Effector CD4-positive, alpha-beta T cell (primary cell): ENCODE measurements at regions not wholly inside any gene's neighbourhood (a gene's known extent, or its start where the extent isn't known, plus 50 kb on each side); places are given as distances from the start of the nearest gene placed in this dataset.
"Not testable (repeated sequence)": the region's sequence is repeated elsewhere in the genome, so short reads cannot be mapped to it uniquely, and the experiment has no call there.

Experiments
- DNase-seq: peaks from one replicate; pipeline ENCODE4 v3.0.0-alpha.2; 2020

GRCh38 chr2:11877764-11878163 lies 131.3 kb downstream of the LPIN1 start:
- no peak for DNase-seq

- not testable (repeated sequence) for DNase-seq
Measured at GRCh38 chr2:11885253-11885652, 138.8 kb downstream of the LPIN1 start.

DNA sequence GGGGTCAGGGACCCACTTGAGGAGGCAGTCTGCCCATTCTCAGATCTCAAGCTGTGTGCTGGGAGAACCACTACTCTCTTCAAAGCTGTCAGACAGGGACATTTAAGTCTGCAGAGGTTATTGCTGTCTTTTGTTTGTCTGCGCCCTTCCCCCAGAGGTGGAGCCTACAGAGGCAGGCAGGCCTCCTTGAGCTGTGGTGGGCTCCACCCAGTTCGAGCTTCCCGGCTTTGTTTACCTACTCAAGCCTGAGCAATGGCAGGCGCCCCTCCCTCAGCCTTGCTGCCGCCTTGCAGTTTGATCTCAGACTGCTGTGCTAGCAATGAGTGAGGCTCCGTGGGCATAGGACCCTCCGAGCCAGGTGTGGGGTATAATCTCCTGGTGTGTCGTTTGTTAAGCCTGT lies 140.5 kb downstream of the LPIN1 start:
- not testable (repeated sequence) for DNase-seq

DNA sequence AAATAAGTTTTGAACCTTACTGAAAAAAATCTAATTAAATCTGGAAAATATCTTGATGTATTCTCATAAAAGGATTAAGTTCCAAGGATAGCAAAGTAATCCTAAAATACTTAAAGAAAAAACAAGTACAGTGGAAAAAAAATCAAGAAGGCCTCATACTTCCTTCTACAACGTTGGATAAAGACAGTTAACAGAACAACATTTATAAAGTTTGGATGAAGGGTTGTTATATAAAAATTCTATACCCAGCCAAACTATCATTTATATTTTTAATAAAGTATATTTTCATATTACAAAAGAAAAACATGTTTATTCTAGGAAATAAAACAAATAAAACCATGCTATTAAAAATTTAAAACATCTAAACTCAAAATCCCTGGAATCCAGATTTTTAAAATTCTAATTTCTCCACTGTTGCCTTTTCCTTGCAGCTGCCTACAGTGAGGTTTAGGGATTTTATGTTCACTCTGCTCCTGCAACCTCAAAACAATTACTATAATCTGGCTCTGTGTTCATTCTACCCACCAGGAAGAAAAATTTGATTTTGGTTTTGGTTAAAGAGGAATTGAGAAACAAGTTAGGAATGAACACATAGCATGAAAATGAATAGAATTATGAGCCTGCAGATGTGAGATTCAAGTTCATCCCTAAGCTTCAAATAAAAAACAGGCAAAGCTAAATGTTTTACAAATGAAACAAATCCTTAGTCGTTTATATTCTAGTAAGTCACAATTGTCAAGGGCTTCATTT lies 142.8 kb downstream of the LPIN1 start:
- no peak for DNase-seq

GRCh38 chr2:11889854-11890253 lies 143.4 kb downstream of the LPIN1 start:
- no peak for DNase-seq

DNA sequence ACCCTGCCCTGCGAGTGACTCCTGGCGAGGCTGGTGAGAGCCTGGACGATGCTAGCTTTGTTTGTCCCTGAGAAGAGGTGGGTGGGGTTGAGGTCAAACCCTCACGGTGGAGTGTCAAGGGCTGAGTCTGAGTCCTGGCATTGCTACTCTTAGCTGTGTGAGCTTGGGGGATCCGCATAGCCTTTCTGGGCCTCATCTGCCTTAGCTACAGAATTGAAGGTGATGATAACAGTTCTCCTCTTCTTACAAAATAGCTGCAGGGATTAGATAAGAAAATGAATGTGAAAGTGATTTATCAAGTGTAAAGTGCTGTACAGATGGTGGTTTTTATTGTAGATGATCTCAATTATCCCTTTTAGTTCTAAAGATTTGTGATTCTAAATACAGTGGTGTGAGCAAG lies 144.6 kb downstream of the LPIN1 start:
- DNase-seq: no peak

GRCh38 chr2:11891671-11892440 lies 145.4 kb downstream of the LPIN1 start:
- no peak for DNase-seq

DNA sequence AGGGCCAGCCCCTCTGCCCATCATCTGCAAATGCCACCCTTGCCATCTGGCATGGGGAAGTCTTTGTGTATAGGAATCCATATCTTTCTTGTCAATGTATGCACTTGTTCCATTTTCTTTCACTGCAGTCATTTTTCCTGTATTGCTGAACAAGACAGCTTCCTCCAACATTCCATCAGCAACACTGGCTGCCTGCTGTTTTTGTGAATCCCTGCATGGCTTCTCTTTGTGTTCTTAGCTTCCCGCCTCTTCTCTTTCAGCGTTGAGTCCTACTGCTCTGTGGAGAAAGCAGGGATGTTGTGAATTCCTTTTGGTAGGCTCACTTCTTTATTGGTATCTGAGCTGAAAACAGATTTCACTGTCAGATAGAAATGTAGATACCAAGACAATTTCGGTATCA lies 150.0 kb downstream of the LPIN1 start:
- no peak for DNase-seq

DNA sequence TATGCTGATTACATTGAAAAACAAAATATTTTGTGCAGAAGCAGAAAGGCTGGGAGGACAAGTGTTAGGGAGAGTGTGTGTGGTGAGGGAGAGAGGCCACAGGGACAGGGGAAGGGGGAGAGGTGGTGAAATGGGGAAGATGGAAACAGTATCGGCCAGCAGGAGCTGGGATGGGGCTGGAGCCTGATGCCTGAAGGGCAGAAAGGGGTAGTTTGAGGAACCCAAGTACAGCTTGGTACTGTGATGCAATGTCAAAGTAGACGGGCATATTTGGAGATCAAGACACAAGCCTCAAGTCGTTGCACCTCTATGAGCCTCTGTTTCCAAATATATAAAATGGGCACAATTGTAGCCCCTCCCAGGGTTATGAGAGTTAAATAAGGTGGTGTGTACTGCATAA lies 152.1 kb downstream of the LPIN1 start:
- no peak for DNase-seq

- DNase-seq: no peak
Measured at GRCh38 chr2:11899264-11899818, 152.9 kb downstream of the LPIN1 start.

GRCh38 chr2:11900891-11901290 lies 154.5 kb downstream of the LPIN1 start:
- DNase-seq: not testable (repeated sequence)

DNA sequence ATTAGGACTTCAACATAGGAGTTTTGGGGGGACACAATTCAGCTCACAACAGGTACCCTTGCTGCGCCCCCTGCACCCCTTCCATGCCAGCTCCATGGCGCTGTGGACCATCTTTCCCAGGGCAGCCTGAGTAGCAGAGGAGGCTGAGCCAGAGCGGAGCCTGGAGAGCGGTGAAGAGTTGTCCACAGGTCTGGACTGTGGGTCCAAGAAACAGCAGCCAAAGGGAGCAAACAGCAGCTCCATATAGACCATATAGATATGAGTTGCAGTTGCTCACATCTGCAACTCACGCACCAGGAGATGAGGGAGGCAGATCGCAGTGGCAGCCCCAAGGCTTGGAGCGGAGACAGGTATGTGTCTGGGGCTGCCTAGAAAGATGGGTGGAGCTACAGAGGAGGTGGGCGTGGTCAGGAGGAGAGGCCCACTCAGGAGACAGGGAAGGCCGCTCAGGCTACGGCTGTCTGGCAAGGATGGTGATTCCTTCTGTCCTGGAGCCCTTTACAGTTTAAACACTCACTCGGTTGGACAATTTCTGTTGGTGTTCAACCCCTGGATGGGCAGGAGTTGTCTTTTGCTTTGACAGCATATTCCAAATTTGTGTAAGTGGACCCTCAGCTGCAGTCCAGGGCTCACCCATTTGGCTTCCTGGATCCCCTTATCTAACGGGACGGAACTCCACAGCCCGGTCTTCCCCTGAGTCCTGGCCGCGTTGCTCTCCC lies 155.1 kb downstream of the LPIN1 start:
- DNase-seq: no peak

GRCh38 chr2:11903085-11903606 lies 156.7 kb downstream of the LPIN1 start:
- DNase-seq: no peak

DNA sequence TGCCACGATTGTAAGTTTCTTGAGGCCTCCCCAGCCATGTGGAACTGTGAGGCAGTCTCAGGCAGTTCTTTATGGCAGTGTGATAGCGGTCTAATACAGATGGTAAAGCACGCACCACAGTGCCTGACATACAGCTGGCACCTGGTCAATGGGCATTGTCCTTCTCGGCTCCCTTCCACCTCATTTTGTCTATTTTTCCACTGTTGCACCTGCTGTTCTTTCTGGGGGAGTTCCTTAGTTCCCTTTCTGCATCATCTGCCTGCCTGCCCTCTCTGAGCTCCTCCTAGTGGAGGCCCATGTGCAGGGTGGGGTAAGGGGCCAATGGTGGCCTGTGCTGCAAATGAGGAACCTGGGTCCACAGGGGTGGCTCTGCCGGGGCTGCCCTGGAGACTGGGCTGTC lies 157.6 kb downstream of the LPIN1 start:
- DNase-seq: no peak

GRCh38 chr2:11904941-11905340 lies 158.5 kb downstream of the LPIN1 start:
- DNase-seq: no peak

- DNase-seq: no peak
Measured at GRCh38 chr2:11907190-11907589, 160.8 kb downstream of the LPIN1 start.

- DNase-seq: no peak
Measured at GRCh38 chr2:11910971-11911370, 164.5 kb downstream of the LPIN1 start.

GRCh38 chr2:11912980-11913379 lies 166.5 kb downstream of the LPIN1 start:
- DNase-seq: no peak

DNA sequence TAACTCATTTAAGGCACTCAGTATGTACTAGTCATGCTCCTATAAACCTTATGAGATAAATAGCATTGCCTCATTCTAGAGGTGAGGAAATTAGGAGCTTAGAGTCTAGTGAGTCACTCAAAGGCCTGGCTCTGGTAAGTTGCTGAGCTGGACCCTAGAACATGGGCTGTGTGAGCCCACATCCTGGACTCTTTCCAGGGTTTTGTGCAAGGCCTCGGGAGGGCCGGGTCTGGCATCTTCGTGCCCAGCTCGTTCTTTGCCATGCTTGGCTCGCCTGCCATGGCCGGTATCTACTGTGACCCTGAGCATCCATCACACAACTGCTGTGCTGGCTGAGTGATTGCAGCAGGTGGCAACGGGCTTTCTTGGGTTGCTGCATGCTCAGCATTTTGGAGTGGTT lies 168.0 kb downstream of the LPIN1 start:
- no peak for DNase-seq

DNA sequence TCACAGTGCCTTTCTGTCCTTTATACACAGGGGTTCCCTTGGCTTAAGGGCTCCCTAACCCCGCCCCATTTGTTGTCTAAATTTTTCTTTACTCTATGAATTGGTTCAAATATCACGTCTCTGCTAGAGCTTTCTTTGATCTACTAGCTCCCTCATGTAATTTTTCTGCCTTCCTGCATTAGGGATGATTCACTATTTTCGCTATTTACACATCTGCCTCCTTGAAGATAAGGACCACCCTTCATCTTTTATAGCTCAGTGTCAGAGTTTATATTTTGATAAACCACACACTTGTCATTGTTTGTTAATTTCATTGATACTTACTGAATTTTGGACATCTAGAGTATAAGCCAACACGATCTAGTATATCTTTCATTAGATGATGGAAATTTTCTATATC lies 169.2 kb downstream of the LPIN1 start:
- DNase-seq: no peak

DNA sequence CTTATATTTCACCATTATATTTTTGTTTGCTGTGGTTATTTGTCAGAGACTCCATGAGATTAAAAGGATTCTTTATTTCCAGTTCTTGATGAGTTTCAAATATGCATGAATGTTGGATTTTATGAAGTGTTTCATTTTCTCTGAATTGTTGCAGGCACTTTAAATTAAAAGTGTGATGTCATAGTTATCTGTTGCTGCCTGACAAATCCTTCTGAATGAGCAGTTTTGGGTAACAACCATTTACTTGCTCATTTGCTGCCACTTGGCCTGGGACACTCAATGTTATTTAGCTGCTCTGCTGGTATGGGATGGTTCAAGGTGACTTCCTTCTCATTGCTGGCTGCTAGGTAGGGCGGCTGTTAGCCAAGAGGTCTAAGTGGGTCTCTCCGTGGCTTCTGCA lies 173.5 kb downstream of the LPIN1 start:
- DNase-seq: no peak

- no peak for DNase-seq
Measured at GRCh38 chr2:11920993-11921583, 174.7 kb downstream of the LPIN1 start.

DNA sequence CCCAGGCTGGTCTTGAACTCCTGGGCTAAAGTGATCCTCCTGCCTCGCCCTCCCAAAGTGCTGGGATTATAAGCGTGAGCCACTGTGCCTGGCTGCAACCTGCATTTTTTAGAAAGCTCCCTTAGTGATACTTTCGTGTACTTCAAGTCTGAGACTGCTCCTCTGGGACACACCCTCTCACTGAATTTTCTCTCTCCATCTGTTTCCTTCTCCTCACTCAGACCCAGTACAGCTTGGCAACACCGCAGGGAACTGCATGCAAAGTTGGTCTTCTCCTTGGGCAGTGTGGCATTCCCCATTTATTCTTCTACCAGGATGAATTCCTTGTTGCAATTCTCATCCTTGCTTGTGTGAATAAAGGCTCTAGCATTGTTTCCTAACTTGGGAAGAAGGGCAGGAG lies 175.9 kb downstream of the LPIN1 start:
- no peak for DNase-seq
